CD4-positive, alpha-beta T cell treated with Interleukin-15 for 4 hours (primary cell): ENCODE measurements at regions not wholly inside any gene's neighbourhood (a gene's known extent, or its start where the extent isn't known, plus 50 kb on each side); places are given as distances from the start of the nearest gene placed in this dataset.

Experiments
- DNase-seq: peaks from one replicate; pipeline ENCODE4 v3.0.0-alpha.2; 2020; ENCODE audit warnings: low spot score

DNA sequence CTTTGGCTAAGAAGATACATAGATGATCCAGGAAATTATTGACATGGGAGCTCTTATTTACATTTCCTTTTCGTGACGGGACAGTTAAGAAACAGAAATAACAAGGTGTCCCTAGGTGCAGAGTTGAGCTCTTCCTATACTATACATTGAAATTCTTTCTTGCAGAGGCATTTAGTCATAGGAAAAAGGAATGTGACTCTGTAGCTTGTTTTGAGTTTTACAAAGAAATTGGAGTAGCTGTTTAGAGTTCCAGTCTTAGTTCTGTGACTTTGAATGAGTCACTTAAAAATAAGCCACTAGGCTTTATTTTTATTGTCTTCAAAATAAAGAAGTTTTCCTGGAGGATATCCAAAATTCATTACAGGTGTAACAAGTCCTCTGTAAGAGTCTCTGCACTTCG is 723.5 kb upstream of the SGO1 start:
- DNase-seq: no peak

DNA sequence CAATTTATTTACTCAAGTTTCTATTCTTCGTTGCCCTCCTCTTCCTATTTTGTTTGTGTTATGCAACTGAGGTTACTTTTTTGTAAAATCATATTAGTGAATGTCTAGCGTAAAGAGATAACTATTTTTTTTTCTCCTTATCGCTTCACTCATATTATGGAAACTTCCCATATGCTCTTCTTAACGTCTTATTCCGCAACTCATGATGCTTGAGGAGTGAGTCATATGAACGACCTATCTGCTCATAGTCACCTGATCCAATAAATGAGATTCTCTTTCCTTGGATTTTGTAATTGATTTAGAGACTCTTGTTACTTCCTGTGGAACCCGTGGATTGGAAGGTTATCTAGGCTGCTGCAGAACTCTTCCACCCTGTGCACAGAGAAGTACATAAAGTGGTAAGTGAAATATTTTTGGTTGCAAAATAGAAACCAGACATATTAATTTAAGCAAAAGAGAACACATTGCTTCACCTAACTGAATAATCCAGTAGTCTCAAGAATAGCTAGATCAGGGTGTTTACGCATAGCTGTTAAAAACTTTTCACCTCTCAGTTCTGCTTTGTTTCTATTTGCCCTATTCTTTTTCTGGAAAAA is 719.3 kb upstream of the SGO1 start:
- no peak for DNase-seq

DNA sequence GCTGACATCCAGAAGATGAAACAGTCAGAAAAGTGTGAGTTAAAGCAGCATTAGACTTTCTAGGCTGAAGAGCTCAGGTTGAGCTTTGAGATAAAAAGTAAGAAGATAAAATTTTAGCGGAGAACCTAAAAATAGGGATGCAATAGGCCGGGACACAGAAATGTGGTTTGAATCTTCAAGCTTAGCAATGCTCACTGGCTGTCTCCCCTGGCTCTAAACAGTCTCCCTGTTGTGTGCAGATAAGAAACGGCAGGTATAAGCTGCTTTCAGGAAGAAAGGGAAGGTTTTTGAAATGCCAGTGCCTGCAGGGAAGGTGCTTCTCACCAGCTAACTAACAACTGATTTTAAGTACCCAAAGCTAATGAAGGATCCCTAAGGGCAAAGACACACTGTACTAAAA is 718.7 kb upstream of the SGO1 start:
- DNase-seq: no peak

DNA sequence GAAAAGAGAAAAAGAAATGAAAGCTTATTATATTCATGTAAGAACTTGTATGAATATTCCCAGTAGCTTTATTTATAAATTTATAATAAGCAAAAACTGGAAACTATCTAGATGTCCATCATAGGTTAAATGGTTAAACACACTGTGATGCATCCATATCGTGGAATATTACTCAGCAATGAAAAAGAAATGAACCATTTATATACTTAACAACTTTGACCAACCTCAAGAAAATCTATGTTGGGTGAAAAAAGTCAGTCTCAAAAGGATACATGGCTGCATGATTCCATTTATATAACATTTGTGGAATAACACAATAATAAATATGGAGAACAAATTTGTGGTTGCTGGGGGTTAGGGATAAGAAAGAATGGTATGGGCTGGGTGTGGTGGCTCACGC is 713.0 kb upstream of the SGO1 start:
- DNase-seq: no peak

DNA sequence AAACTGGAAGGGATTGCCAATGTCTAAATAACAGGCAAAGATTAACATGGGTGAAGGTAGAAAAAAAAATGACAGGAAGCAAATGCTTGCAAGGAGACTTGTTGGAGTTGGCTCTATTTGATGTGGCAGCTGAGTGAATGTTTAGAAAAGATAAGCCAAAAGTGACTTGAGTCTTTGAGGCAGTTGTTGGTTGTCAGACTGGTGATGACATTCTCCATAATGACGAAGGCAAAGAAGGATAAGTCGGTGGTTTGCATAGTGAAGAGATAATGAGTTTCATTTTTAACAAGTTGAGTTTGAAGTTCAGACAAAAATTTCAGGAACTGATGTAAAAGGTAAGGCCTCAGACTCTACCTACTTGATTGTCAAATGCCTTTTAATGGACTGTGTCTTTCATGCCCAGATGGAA is 704.1 kb upstream of the SGO1 start:
- DNase-seq: no peak

DNA sequence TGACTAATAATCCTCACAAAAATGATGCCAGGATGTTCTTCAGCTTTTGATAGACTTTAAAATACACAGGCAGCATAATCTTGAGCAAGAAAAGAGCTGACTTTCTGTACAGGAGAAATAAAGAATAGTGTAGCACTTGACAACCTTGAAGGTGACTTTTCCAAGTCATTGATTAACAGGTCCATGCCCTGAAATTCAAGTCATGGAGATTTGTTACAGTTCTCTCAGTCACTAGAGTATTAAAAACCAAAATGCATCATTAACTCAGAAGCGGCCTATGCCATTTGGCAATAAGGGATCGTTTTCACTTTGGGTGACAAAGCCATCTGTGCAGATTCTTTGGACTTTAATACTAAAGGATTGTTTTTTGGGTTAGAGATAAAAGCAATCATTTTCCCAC is 692.7 kb upstream of the SGO1 start:
- DNase-seq: no peak

DNA sequence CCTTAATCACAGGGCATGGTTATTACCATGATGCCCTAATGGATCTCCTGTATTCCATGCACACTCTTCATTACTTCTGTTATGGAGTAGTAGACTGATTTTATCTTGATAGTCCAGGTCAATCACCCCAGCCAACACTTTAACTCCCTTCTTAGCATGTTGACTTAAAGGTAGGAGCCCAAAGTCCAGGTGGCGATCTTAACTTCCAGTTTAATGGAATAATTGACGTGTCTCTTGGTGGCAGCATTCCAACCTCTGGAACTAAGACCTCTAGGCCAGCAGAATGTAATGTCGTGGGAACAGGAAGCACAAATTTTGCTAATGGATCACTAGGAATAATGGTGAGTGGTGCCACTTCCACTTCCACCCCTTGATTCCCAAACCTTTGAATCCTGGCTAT is 687.2 kb upstream of the SGO1 start:
- no peak for DNase-seq

DNA sequence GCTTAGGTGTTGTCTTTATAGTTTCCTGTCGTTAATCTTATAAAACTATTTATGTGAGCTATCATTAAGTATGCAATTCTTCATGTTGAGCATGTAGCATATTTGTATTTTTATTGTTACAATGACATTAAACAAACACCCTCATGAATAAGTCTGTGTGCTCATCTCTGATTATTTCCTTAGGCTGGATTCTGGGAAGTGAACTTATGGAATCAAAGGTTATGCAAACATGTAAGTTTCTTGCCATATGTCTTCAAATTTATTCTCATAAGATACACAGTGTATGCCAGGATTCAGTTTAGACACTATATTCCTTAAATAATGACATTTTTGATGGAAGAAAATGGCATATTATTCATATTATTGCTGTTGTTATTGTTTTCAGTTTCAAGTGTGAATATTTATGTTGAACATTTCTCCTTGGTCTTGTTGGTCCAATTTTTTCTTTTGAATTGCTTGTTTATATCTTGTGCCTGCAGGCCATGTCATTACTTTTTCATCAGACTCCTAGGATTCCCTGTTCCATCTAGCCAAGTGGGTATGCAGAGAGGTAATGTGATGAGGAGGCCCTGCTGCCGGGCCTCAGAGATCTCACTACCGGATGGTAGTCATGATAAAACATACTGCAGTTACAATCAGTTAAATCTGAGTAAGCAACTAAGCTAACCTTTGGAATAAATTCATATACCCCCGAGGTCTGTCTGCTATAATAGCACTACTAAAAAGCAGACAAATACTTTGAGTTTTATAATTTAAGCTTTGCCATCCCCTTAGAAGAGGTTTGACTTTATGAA is 684.3 kb upstream of the SGO1 start:
- DNase-seq: no peak

DNA sequence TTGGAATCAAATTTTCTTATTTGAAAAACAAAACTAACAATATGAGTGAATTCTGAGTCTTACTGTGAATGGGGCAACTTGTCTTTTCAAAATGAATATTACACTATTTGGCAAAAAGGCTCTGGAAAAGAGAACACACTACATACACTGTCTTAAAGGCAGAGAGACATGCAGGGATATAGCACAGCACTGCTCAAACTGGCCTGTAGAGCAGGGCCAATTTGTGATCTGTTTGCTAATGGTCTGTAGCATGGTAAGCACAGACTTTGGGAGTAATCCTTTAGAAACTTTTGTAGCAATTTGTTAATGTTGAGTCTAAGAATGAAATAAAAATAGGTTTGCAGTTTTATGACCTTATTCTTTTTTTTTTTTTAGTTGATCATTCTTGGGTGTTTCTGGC is 679.8 kb upstream of the SGO1 start:
- DNase-seq: no peak

DNA sequence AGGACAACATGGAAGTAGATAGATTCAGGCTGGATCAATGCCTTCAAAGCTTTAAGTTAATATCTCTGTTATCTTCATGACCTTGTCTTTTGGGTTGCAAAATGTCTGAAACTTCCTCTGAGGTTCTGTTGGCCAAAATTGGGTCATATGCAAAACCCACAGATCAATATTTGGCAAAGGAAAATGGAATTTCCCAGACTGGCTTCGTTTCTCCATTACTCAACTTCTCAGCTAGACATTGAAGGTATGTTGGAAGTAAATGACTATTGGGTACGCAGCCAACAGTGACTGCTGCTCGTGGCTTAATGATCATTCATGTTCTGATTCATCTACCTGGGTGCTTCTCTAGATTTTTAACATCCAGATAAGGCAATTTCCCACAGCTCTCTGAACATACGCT is 675.4 kb upstream of the SGO1 start:
- DNase-seq: no peak

DNA sequence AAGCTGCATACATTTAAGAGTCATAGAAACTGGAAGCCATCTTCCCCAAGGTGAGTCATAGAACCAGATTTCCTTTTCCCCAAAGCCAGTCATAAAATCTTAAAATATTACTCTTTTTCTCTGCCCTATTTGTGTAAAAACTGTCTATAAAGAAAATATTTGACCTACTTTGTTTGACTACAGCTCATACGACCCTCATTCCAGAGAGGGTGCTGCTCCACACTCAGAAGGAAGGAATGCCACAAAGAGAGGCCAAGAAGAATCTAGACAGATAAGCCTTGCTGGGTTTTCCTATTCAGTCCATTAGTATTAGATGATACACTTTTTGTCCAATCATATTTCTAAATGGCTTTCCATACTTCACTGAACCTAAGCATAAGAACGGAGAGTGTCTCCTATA is 671.6 kb upstream of the SGO1 start:
- no peak for DNase-seq

DNA sequence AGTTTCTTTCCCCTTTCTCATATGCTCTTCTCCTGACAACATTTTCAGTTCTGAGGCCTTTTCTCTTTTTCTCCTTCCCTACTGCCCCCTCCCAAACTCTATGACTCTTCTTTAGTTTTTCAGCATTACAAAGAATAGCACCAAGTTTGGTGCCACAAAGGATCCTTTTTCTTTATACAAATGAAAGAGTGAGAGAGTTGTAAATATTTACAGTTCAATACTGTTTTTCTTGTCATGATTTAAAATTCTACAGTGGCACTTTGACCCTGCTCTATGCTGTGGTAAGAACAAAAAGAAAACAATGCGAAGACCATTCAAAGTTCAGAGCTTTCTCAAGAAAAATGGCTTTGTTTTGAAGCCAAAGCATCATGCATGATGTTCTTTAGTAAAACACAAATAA is 667.9 kb upstream of the SGO1 start:
- no peak for DNase-seq

DNA sequence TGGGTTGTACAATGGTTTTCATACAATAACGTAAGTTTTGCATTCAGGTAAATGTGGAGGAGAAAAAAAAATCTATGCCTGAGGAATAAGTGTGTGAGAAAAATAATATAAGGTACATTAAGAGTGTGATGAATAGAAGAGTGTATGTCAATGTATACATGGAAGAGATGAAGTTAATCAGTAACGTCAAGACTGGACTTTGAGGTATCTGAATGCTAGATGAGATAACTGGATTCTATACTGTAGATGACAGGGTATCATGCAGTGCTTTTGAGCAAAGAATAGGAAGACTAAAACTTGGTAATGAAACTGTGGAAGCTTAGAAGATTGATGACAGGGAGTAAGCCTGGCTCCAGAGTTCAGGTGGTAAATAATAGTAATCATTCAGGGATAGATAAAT is 666.7 kb upstream of the SGO1 start:
- DNase-seq: no peak

DNA sequence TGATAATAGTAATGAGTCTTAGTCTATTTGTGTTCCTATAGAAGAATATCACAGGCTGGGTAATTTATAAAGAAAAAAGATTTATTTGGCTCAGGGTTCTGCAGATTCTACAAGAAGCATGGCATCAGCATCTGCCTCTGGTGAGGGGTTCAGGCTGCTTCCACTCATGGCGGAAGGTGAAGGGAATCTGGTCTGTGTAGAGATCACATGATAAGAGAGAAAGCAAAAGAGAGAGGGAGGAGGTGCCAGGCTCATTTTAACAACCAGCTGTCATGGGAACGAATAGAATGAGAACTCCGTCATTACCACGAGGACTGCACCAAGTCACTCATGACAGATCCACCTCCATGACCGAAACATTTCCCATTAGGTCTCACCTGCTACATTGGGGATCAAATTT is 664.0 kb upstream of the SGO1 start:
- no peak for DNase-seq

DNA sequence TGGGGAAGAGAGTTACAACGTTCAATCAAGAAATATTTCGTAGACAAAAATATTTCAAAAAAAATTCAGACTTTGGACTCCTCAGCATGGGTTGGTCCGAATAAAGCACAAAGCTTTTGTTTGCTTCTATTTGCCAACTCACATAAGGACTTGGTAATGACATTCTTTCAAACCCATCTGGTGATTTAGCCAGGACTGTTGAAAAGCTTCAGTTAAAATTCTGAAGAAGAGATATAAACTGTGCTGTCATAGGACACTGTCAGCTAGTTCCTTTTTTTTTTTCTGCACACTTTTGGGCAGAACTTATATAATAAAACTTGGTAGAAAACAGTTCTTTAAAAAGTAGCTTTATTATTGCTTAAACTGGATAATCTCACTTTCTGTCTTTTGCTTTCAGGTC is 660.8 kb upstream of the SGO1 start:
- DNase-seq: no peak

DNA sequence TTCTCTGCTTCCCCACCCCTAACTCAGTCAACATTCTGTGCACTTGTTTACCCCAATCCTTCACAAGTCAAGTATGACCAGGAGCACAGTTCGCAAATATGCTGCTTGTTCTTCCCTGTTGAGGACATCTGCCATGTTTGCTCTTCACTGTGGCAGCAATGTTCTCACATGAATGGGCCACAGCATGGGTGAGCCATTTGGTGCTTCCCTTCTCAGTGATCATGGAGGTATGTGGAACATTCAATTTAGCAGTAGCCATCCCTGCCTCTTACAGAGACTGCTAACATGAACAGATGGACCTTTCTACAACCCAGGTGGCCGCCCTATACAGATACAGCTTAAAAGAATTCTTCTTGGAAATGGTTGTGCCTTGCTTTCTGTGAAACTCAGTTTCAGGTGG is 660.1 kb upstream of the SGO1 start:
- no peak for DNase-seq

DNA sequence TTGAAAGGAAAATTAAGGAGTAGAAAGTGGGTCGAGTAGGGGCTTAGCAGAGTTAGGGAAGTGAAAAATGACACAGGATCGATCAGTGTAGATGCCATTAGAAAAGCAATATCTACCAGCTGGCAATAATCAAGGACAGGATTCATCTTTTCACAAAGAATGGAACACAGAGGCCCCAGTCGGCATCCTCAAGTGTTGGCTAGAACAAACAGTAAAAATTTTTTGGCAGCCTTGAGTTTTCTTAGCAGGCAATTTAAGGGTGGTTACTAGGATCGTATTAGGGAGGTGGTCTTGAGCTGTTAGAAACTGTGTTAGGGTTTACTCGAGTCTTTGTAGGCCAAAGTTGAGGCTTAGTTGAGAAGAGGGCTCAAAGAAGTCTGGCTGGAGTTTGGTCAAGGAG is 658.8 kb upstream of the SGO1 start:
- DNase-seq: no peak

DNA sequence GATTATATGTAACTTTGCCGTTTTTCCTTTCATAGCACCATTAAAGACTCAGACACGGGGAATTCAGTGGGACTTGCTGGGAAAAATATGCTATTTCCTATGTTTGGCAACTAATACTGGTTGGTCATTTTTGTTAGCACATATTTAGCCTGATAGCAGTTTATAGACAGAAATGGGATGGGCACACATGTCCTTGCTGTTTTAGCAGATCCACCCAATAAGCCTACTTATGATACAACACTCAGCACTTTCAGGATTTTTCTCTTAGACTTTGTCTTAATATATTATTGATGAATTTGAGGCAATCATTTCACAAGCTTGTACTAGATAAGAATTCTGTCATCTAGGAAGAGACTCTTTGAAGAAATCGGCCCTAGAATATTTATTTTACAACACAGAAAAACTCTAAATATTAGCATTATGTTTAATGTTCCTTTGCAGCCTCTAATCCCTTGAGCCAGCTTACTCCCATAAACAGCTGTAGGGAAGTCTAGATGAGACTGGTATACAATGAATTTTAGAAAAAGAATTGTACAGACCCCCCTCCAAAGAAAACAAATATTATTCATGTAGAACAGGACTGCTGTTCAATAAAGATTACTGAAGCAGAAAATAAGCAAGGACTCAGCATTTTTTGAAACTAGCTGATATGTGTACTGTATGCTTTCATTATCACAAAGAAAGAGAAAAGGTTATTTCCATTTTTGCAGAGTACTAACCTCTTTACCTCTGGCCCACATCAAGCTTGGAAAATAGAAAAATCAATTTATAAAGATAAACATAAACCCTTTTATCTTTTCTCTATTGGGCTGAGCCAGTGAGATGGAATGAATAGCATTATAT is 656.8 kb upstream of the SGO1 start:
- DNase-seq: no peak

DNA sequence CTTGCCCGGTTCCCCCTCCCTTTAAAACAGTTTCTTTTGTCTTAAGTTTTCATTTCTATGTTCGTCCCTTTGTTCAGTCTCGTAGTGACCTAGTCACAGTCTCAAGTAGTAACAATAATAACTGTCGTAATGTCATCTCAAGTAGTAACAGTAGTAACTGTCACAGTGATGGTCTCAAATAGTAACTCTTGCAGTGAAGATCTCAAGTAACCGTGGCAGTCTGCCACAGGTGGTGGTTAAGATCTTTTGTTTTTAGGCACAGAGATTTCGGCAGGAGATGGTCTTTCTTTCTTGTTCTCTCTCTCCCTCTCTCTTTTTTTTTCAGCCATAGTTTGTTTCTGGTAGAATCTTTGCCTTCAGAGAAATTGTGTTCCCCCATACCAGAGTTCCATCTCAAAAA is 656.0 kb upstream of the SGO1 start:
- DNase-seq: no peak

DNA sequence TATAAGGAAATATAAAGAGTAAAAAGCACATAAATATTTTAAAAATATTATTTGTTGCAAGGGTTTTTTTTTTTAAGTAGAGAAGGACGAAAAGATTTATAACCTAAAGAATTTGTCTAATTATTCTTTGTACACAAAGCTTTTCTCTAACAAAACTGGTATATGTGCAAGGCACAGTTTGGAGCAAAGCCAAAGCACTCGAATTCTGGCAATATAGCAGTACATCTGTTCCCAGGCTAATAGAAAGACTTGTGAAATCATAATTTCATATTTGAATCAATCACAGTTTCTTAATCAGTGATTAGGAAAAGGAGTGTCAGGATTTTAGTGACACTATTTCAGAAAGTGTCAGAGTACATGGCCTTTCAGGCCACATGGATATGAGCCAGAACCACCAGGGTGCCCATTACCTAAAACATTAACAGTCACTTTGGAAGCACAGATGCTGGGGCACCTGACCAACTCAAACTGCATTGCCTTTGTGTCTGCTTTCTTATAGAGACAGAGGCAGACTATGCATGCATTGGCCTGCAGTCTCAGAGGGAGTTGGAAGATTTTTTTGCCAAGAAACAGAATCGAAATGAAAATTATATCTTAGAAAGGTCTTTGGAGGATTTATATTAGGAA is 651.8 kb upstream of the SGO1 start:
- DNase-seq: no peak

DNA sequence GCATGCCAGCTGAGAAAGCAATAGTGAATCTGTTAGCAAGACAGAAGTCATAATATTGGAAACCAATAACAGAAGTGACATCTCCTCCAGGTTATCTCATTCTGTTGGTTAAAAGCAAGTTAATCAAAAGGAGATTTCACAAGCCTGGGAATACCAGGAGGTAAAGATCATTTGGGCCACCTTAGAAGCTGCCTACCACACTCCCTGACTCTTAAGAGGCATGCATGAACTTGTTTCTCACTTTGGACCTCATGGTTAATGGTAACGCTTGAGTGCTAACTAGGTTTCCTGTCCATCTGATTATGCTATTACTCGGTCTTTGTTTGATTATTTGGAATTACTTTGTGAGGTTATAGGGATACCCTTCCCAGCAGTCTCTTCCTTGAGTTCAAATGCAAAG is 650.8 kb upstream of the SGO1 start:
- no peak for DNase-seq

DNA sequence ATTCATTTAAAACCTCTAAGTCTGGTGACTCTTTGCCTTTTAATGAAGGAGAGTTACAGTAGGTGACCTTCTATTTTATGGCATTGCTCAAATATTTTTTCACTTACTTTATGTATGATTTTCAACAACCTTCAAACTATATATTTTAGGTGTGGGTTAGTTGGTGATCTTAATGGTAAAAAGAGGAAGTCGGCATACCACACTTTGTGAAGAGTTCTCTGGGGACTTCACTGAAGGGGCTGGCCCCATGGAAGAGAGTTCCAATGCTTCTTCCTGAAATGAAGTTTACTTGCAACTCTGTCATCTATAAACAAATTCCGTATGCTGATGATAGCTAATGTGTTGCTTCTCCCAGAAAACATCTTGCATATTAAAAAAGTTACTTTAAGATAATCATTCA is 647.0 kb upstream of the SGO1 start:
- DNase-seq: no peak

DNA sequence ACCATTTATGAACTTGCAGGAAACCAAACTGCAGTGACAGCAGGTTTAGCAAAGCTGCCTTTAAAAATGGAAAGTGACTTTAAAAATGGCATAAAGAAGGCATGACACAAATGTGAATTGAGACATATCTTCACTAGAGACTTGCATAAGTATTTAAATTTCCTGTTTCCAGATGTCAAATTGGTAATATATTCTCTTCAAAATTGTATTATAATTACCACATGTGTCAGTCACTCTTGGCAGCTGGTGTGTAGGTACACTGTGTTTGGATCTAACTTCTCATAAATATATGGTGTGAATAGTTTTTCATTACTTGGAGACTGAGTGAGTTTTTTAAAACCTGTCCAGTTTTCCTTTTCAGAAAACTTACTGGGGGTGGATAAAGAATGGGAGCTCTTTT is 636.2 kb upstream of the SGO1 start:
- DNase-seq: no peak
